Endothelial cell of umbilical vein (primary cell): ENCODE measurements at regions not wholly inside any gene's neighbourhood (a gene's known extent, or its start where the extent isn't known, plus 50 kb on each side); places are given as distances from the start of the nearest gene placed in this dataset.

Experiments
- BruUV-seq: library from RNA; stranded (reverse); fragments of 400-500 nt; replicated peaks from 2 replicates; lab custom pipeline; 2021; lab: Mats Ljungman, UMichigan
- CTCF ChIA-PET: fragments of 300-600, 350-600 bp; sonication (Branson Sonifier 250); formaldehyde crosslinking; loops from one replicate; lab custom pipeline; 2021; ENCODE audit warnings: antibody characterized with exemption, inconsistent platforms; lab: Charles Lee
- POLR2A ChIA-PET: fragments of 300-600, 350-600 bp; sonication (Branson Sonifier 250); formaldehyde crosslinking; loops from one replicate; lab custom pipeline; 2021; ENCODE audit warnings: antibody characterized with exemption, inconsistent platforms; lab: Charles Lee
- DNase-seq: peaks from one replicate; pipeline ENCODE4 v3.0.0-alpha.2; 2011; ENCODE audit warnings: low read depth, low spot score
- FAIRE-seq: peaks from 2 replicates; lab custom pipeline; 2011; peaks lifted over from hg19 to GRCh38; lab: Jason Lieb, UNC
- H2AFZ ChIP-seq: 2 replicates; pipeline ENCODE4 v1.6.0; 2012; ENCODE audit warnings: low read depth, low read length, control low read depth, inconsistent platforms
- H3K27ac ChIP-seq: 2 replicates; pipeline ENCODE4 v1.5.1; 2011; ENCODE audit warnings: low read depth, mild to moderate bottlenecking, control low read depth, low read length, moderate library complexity; ENCODE audit not compliant: insufficient read depth
- H3K27me3 ChIP-seq, 2 experiments: 2 replicates each; pipeline versions ENCODE4 v1.6.0 to v1.6.1; 2011; ENCODE audit warnings: low read length in 2 of 2, mixed read lengths in 1 of 2; ENCODE audit not compliant: control insufficient read depth in 2 of 2, insufficient read depth in 2 of 2
- H3K36me3 ChIP-seq, 2 experiments: 2 replicates in 1 of 2; 3 replicates in 1 of 2; pipeline ENCODE4 v1.5.1; 2011; ENCODE audit warnings: low read length in 2 of 2, mild to moderate bottlenecking in 1 of 2, moderate library complexity in 1 of 2; ENCODE audit not compliant: control insufficient read depth in 2 of 2, insufficient read depth in 2 of 2; ENCODE audit errors: extremely low read depth in 1 of 2
- H3K4me1 ChIP-seq: 3 replicates; pipeline ENCODE4 v1.5.1; 2011; ENCODE audit warnings: mild to moderate bottlenecking, low read length; ENCODE audit not compliant: control insufficient read depth, insufficient read depth; ENCODE audit errors: extremely low read depth
- H3K4me2 ChIP-seq: 2 replicates; pipeline ENCODE4 v1.6.1; 2011; ENCODE audit warnings: low read length, control low read depth, mixed read lengths; ENCODE audit not compliant: insufficient read depth
- H3K4me3 ChIP-seq, 3 experiments: fragments of 200-600 bp in 1 of 3; sonication (generic), shearing (Covaris generic) in 1 of 3; replicated peaks in 1 of 3; 2 replicates each; pipeline ENCODE4 v1.5.1; 2011 to 2016; ENCODE audit warnings: control low read depth in 3 of 3, low read length in 3 of 3, mild to moderate bottlenecking in 2 of 3, inconsistent platforms in 1 of 3, low read depth in 1 of 3, moderate library complexity in 1 of 3; ENCODE audit not compliant: insufficient read depth in 1 of 3
- H3K79me2 ChIP-seq: 2 replicates; pipeline ENCODE4 v1.6.0; 2012; ENCODE audit warnings: low read length, inconsistent platforms; ENCODE audit not compliant: control insufficient read depth, insufficient read depth
- H3K9ac ChIP-seq: replicated peaks from 2 replicates; pipeline ENCODE3; 2011; ENCODE audit warnings: low read length, control low read depth; ENCODE audit not compliant: insufficient read depth; ENCODE audit errors: extremely low read depth
- H3K9me1 ChIP-seq: replicated peaks from 3 replicates; pipeline ENCODE4 v1.6.0; 2011; ENCODE audit warnings: mild to moderate bottlenecking, low read length; ENCODE audit not compliant: control insufficient read depth, insufficient read depth; ENCODE audit errors: extremely low read depth
- H3K9me3 ChIP-seq: replicated peaks from 2 replicates; pipeline ENCODE4 v1.5.1; 2012; ENCODE audit warnings: low read length, inconsistent platforms; ENCODE audit not compliant: control insufficient read depth, insufficient read depth
- H4K20me1 ChIP-seq: replicated peaks from 2 replicates; pipeline ENCODE3; 2011; ENCODE audit warnings: mild to moderate bottlenecking, low read length; ENCODE audit not compliant: control insufficient read depth, insufficient read depth; ENCODE audit errors: extremely low read depth
- CTCF ChIP-seq, 2 donors: IDR thresholded peaks; 1 replicate in 1 of 2; 2 replicates in 1 of 2; pipeline ENCODE4 v1.5.1; 2011; ENCODE audit warnings: low read length in 2 of 2, mild to moderate bottlenecking in 2 of 2, moderate library complexity in 2 of 2, control low read depth in 1 of 2, inconsistent platforms in 1 of 2, low read depth in 1 of 2; ENCODE audit not compliant: insufficient read depth in 1 of 2; ENCODE audit errors: extremely low read depth in 1 of 2
- EZH2 ChIP-seq: IDR thresholded peaks from 2 replicates; pipeline ENCODE4 v1.6.1; 2012; ENCODE audit warnings: borderline replicate concordance, low read depth, mild to moderate bottlenecking, moderate library complexity, low read length, inconsistent platforms; ENCODE audit not compliant: severe bottlenecking
- FOS ChIP-seq: IDR thresholded peaks from 2 replicates; pipeline ENCODE4 v1.6.1; 2011; ENCODE audit warnings: mild to moderate bottlenecking, low read length, moderate library complexity, borderline replicate concordance; ENCODE audit not compliant: insufficient read depth
- GATA2 ChIP-seq: IDR thresholded peaks from 2 replicates; pipeline ENCODE4 v1.7.0; 2011; ENCODE audit warnings: low read depth, mild to moderate bottlenecking, moderate library complexity, mixed read lengths, low read length; ENCODE audit not compliant: insufficient read length, insufficient read depth
- JUN ChIP-seq: IDR thresholded peaks from 2 replicates; pipeline ENCODE4 v1.6.1; 2011; ENCODE audit warnings: borderline replicate concordance, low read depth; ENCODE audit not compliant: insufficient read length, insufficient read depth
- MYC ChIP-seq: IDR thresholded peaks from one replicate; pipeline ENCODE4 v1.6.1; 2011; ENCODE audit warnings: mild to moderate bottlenecking, low read depth, low read length
- POLR2A ChIP-seq: IDR thresholded peaks from 2 replicates; pipeline ENCODE4 v1.6.1; 2012; ENCODE audit warnings: low read depth, mild to moderate bottlenecking, control low read depth, low read length
- POLR2AphosphoS5 ChIP-seq: IDR thresholded peaks from 2 replicates; pipeline ENCODE4 v1.6.1; 2012; ENCODE audit warnings: low read depth, mild to moderate bottlenecking, control low read depth, low read length, moderate library complexity; ENCODE audit not compliant: insufficient read depth
- dilution Hi-C: fragments of 300-500 bp; cut with MboI; formaldehyde crosslinking; loops from one replicate; pipeline ENCODE4 v1.15.0; 2019; ENCODE audit warnings: low sequenced_read_pairs; ENCODE audit not compliant: extremely low pct_ligation_motif_present
- intact Hi-C: fragments of 100-400 bp; cut with micrococcal nuclease; formaldehyde crosslinking; loops from one replicate; pipeline ENCODE4 v1.10.0; 2022
- TF ChIP-seq, protein P1 (sequence below): IDR thresholded peaks from 2 replicates; pipeline ENCODE4 v1.6.1; 2011; ENCODE audit not compliant: insufficient read depth, insufficient read length

- POLR2A ChIA-PET = interaction anchor here (0.7 kb wide), 1 partner anchor 19 kb away, joined by 9 read pairs; no protein-coding TSS in a partner anchor
- Histone ChIP-seq H3K79me2 (peaks cover 42% of the 10 kb centered on the region), H3K4me3 (peak overlapping the region; percentile 87 to 99 (median 89)), H3K4me2 (peak overlapping the region; percentile 87), H3K9me1 (no peaks in the 10 kb centered on the region), H3K27ac (peak overlapping the region; percentile 98), H3K27me3 (no peaks in the 10 kb centered on the region), H3K36me3 (no peaks in the 10 kb centered on the region), H3K9me3 (no peaks in the 10 kb centered on the region), H2AFZ (peak overlapping the region; percentile 49), H3K9ac (peak overlapping the region; percentile 99), H3K4me1 (peaks cover 11% of the 10 kb centered on the region), H4K20me1 (no peaks in the 10 kb centered on the region)
- TF ChIP-seq MYC (no peak), JUN (no peak), CTCF (IDR thresholded peaks at IDR 0.05; ENCODE audit: extremely low read depth in 1 of 2, insufficient read depth in 1 of 2, low read depth in 1 of 2, low read length in 2 of 2) (no peak), GATA2 (peak; percentile 45), EZH2 (no peak), POLR2AphosphoS5 (peak; percentile 82), FOS (no peak), POLR2A (peak; percentile 77)
- TF ChIP-seq, protein P1, sequence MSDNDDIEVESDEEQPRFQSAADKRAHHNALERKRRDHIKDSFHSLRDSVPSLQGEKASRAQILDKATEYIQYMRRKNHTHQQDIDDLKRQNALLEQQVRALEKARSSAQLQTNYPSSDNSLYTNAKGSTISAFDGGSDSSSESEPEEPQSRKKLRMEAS = no peak
- CTCF ChIA-PET = interaction anchor here (0.9 kb wide), 1 partner anchor 27 kb away, joined by 3 read pairs; no protein-coding TSS in a partner anchor
- BruUV-seq = TSS peak; percentile 89
- dilution Hi-C loops = no loop called here
- intact Hi-C loops = loop anchor here (1.0 to 5.0 kb wide), 2 partner anchors 27 to 87 kb away; no protein-coding TSS in a partner anchor
- DNase-seq = peak; percentile 85
- FAIRE-seq = peak; percentile 83
Measured at GRCh38 chrX:73943693-73944562, 91.4 kb upstream of the XIST start.
